ENCODE measurements at regions not wholly inside any gene's neighbourhood (a gene's known extent, or its start where the extent isn't known, plus 50 kb on each side); places are given as distances from the start of the nearest gene placed in this dataset.

GRCh38 chr3:3633761-3634160 lies 165.5 kb upstream of the LRRN1 start:
- no peak for TF ChIP-seq CTCF (IDR thresholded peaks at IDR 0.05; ENCODE audit: borderline replicate concordance, extremely low read depth, low read length, poor library complexity, severe bottlenecking)
- TF ChIP-seq EZH2 (IDR thresholded peaks at IDR 0.05; ENCODE audit: borderline replicate concordance, low read depth, low read length, severe bottlenecking), result no peak
